ENCODE measurements at regions not wholly inside any gene's neighbourhood (a gene's known extent, or its start where the extent isn't known, plus 50 kb on each side); places are given as distances from the start of the nearest gene placed in this dataset.

GRCh38 chrX:30504309-30504708, 73.3 kb downstream of the TASL start:
- Histone ChIP-seq H3K4me3 (ENCODE audit: low read depth, low read length) (no peak overlapping the region), H3K27me3 (ENCODE audit: control insufficient read depth, insufficient read depth, low read length) (no peaks in the 10 kb centered on the region), H3K36me3 (ENCODE audit: control insufficient read depth, insufficient read depth, low read length) (no peaks in the 10 kb centered on the region)
- DNase-seq (ENCODE audit: low read depth), result no peak
- TF ChIP-seq, protein P1, sequence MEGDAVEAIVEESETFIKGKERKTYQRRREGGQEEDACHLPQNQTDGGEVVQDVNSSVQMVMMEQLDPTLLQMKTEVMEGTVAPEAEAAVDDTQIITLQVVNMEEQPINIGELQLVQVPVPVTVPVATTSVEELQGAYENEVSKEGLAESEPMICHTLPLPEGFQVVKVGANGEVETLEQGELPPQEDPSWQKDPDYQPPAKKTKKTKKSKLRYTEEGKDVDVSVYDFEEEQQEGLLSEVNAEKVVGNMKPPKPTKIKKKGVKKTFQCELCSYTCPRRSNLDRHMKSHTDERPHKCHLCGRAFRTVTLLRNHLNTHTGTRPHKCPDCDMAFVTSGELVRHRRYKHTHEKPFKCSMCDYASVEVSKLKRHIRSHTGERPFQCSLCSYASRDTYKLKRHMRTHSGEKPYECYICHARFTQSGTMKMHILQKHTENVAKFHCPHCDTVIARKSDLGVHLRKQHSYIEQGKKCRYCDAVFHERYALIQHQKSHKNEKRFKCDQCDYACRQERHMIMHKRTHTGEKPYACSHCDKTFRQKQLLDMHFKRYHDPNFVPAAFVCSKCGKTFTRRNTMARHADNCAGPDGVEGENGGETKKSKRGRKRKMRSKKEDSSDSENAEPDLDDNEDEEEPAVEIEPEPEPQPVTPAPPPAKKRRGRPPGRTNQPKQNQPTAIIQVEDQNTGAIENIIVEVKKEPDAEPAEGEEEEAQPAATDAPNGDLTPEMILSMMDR (IDR thresholded peaks at IDR 0.05; ENCODE audit: insufficient read depth, low read length, poor library complexity, severe bottlenecking), result peak; percentile 37

GRCh38 chrX:30495468-30495867, 82.1 kb downstream of the TASL start:
- Histone ChIP-seq H3K4me3 (ENCODE audit: low read depth, low read length) (no peak overlapping the region), H3K36me3 (ENCODE audit: control insufficient read depth, insufficient read depth, low read length) (no peaks in the 10 kb centered on the region), H3K27me3 (ENCODE audit: control insufficient read depth, insufficient read depth, low read length) (no peaks in the 10 kb centered on the region)
- TF ChIP-seq, protein P1 (IDR thresholded peaks at IDR 0.05; ENCODE audit: insufficient read depth, low read length, poor library complexity, severe bottlenecking), result no peak
- no peak for DNase-seq (ENCODE audit: low read depth)

GRCh38 chrX:30493348-30493747, 84.2 kb downstream of the TASL start:
- TF ChIP-seq, protein P1 (IDR thresholded peaks at IDR 0.05; ENCODE audit: insufficient read depth, low read length, poor library complexity, severe bottlenecking), result no peak
- H3K36me3 ChIP-seq (ENCODE audit: control insufficient read depth, insufficient read depth, low read length), result no peaks in the 10 kb centered on the region
- H3K27me3 ChIP-seq (ENCODE audit: control insufficient read depth, insufficient read depth, low read length), result no peaks in the 10 kb centered on the region
- no peak overlapping the region for H3K4me3 ChIP-seq (ENCODE audit: low read depth, low read length)
- no peak for DNase-seq (ENCODE audit: low read depth)

GRCh38 chrX:30489323-30489722, 88.2 kb downstream of the TASL start:
- no peak overlapping the region for H3K4me3 ChIP-seq (ENCODE audit: low read depth, low read length)
- DNase-seq (ENCODE audit: low read depth), result no peak
- TF ChIP-seq, protein P1 (IDR thresholded peaks at IDR 0.05; ENCODE audit: insufficient read depth, low read length, poor library complexity, severe bottlenecking), result peak; percentile 5

DNA sequence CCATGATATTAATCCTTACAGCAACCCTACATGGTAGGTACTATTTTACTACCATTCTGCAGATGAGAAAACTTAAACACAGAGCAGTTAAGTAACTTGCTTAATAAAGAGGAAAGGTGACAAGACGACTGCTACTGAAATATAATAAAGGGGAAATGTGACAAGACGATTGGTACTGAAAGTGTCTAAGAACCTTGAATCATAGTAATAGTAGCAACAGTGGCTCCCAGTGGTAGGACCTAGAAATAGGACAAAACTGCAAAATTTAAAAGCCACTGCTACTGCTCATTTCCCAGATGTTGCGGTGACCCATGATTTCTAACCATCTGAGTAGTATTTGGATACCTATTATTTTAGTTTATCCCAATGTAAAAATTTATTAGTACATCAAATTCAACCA, 89.5 kb downstream of the TASL start:
- Histone ChIP-seq H3K4me3 (ENCODE audit: low read depth, low read length) (no peak overlapping the region), H3K27me3 (ENCODE audit: control insufficient read depth, insufficient read depth, low read length) (no peaks in the 10 kb centered on the region), H3K36me3 (ENCODE audit: control insufficient read depth, insufficient read depth, low read length) (no peaks in the 10 kb centered on the region)
- TF ChIP-seq, protein P1 (IDR thresholded peaks at IDR 0.05; ENCODE audit: insufficient read depth, low read length, poor library complexity, severe bottlenecking), result peak; percentile 19
- DNase-seq (ENCODE audit: low read depth), result no peak

More at GRCh38 chrX:30489323-30489722, 88.2 kb downstream of the TASL start:
- no peaks in the 10 kb centered on the region for H3K36me3 ChIP-seq (ENCODE audit: control insufficient read depth, insufficient read depth, low read length)
- H3K27me3 ChIP-seq (ENCODE audit: control insufficient read depth, insufficient read depth, low read length), result no peaks in the 10 kb centered on the region

GRCh38 chrX:30483996-30484395, 93.6 kb downstream of the TASL start:
- DNase-seq (ENCODE audit: low read depth), result no peak
- Histone ChIP-seq H3K36me3 (ENCODE audit: control insufficient read depth, insufficient read depth, low read length) (no peaks in the 10 kb centered on the region), H3K27me3 (ENCODE audit: control insufficient read depth, insufficient read depth, low read length) (no peaks in the 10 kb centered on the region), H3K4me3 (ENCODE audit: low read depth, low read length) (no peak overlapping the region)
- TF ChIP-seq, protein P1 (IDR thresholded peaks at IDR 0.05; ENCODE audit: insufficient read depth, low read length, poor library complexity, severe bottlenecking), result no peak

All from kidney epithelial cell (primary cell).